Gastrocnemius medialis (tissue), 4 donors: ENCODE measurements at regions not wholly inside any gene's neighbourhood (a gene's known extent, or its start where the extent isn't known, plus 50 kb on each side); places are given as distances from the start of the nearest gene placed in this dataset.
"Not testable (repeated sequence)": the region's sequence is repeated elsewhere in the genome, so short reads cannot be mapped to it uniquely, and the experiment has no call there.

Source experiments
- CTCF ChIP-seq, 5 experiments: fragments of 450-650 bp in 3 of 5; fragments of 200-600 bp in 2 of 5; sonication (generic) in 2 of 5; IDR thresholded peaks in 4 of 5; conservative IDR thresholded peaks in 1 of 5; 1 replicate in 4 of 5; 2 replicates in 1 of 5; pipeline ENCODE4 v1.5.1; 2016 to 2019; ENCODE audit warnings: antibody characterized with exemption in 5 of 5, mild to moderate bottlenecking in 3 of 5, moderate library complexity in 3 of 5
- POLR2A ChIP-seq, 2 donors: fragments of 450-650 bp; IDR thresholded peaks; one replicate each; pipeline ENCODE4 v1.6.1; 2017; ENCODE audit warnings: antibody characterized with exemption in 2 of 2, mild to moderate bottlenecking in 2 of 2, moderate library complexity in 2 of 2

- TF ChIP-seq POLR2A (IDR thresholded peaks at IDR 0.05); CTCF (IDR thresholded peaks at IDR 0.05 in 4 of 5, conservative IDR thresholded peaks at IDR 0.05 in 1 of 5): not testable (repeated sequence)
Observed at GRCh38 chr1:146474216-146474615, 245.4 kb upstream of the NOTCH2NLA start.
